A172 (cell line): ENCODE measurements at regions not wholly inside any gene's neighbourhood (a gene's known extent, or its start where the extent isn't known, plus 50 kb on each side); places are given as distances from the start of the nearest gene placed in this dataset.
A peak's percentile ranks its signal among the peaks of the same experiment; 100 is the strongest.
"Not testable (repeated sequence)": the region's sequence is repeated elsewhere in the genome, so short reads cannot be mapped to it uniquely, and the experiment has no call there.

Experiments
- DNase-seq: peaks from one replicate; pipeline ENCODE4 v3.0.0-alpha.2; 2015; ENCODE audit warnings: low spot score

DNA sequence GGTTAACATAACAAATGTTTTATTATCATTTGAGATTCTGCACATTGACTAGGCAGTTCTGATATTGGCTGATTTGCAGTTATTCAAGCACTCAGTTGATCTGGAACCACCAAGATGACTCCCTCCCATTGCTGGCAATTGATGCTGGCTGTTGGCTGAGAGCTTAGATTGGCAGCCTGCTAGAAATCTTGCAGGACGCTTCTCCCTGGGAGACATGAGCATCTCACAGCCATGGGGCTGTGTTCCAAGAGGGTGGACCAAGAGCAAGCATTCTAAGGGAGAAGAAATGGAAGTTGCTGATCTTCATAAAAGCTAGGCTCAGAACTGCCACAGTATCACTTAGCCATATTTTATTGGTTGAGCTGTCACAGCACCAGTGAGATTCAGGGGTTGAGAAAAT lies 233.4 kb upstream of the ID4 start:
- no peak for DNase-seq

DNA sequence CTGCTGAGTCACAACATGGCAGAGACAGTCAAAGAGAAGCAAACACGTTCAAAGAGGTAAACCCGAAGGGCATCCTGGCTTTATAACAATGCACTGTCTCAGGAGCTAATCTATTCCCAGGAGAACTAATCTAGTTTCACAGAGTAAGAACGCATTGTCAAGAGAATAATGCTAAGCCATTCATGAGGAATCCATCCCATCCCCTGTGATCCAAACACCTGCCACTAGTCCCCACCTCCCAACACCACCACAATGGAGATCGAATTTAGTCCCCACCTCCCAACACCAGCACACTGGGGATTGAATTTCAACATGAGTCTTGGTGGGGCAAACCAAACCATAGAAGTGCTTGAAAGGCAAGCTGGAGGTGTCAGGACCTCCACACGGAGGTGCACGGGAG lies 231.5 kb upstream of the ID4 start:
- DNase-seq, result no peak

DNA sequence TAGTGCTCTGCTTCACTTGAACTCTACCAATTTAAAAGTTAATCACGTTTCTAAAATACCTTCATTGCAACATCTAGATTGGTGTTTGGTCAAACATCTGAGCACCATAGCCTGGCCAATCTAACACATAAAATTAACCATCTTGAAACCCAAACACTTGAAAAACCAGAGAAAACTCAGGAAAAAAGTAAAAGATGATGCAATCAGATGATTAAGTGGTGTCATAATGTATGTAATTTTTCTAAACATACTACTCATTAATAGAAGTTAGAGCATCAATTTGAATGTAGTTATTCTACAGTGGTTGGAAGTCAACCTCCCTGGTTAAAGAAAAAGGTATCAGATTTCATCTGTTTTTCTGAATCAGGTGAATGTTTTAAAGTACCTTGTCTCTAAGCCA lies 228.6 kb upstream of the ID4 start:
- no peak for DNase-seq

DNA sequence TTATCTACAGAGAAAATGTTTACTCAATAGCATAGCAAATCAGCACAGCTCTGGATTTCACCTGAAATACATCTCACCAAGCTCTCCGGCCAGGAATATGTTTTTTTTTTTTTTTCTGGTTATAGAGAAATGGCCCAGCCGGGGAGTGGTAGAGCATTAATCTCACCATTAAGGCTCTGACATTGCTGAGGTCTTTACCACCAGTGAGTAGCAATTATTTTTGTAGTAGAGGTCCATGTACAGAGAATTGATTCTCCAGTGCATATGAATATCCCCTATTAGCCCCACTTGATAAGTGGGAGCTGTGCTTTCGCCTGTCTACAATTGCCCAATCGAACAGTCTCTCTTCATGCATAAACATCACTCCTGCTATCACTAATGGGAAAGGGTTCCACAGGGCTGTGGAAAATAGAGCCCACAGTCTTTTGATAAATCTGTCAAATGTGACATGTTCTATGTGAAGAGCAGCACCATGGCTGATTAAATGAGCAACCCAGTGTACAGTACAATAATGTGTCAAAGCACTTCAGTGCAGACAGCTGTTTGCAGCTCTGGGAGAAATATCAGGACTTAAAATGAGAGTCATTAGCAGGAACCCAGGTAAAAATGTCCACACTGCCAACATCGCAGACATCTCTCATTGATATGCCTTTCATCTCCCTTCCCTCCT lies 227.1 kb upstream of the ID4 start:
- no peak for DNase-seq

DNA sequence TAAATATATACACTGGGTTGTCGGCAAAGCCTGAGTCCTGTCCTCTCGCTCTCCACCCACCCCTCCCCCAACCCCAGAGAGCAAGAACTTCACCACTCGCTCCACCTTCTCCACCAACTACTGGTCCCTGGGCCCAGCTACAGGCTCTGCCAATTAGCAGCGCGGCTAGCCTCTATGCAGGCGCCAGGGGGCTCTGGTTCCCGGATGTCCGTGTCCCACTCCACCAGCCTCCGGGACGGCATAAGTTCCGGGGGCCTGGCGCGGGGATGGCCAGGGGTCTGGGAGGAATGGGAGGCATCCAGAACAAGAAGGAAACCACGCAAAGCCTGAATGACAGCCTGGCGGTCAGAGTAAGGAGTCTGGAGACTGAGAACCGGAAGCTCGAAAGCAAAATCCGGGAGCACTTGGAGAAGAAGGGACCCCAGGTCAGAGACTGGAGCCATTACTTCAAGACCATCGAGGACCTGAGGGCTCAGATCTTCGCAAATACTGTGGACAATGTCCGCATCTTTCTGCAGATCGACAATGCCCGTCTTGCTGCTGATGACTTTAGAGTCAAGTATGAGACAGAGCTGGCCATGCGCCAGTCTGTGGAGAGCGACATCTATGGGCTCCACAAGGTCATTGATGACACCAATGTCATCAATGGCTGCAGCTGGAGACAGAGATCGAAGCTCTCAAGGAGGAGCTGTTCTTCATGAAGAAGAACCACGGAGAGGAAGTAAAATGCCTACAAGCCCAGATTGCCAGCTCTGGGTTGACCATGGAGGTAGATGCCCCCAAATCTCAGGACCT lies 224.3 kb upstream of the ID4 start:
- not testable (repeated sequence) for DNase-seq

DNA sequence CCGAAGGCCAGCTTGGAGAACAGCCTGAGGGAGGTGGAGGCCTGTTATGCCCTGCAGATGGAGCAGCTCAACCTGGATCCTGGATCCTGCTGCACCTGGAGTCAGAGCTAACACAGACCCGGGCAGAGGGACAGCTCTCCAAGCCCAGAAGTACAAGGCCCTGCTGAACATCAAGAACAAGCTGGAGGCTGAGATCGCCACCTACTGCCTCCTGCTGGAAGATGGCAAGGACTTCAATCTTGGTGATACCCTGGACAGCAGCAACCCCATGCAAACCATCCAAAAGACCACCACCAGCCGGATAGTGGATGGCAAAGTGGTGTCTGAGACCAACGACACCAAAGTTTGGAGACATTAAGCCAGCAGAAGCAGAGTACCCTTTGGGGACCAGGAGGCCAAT lies 223.5 kb upstream of the ID4 start:
- no peak for DNase-seq

DNA sequence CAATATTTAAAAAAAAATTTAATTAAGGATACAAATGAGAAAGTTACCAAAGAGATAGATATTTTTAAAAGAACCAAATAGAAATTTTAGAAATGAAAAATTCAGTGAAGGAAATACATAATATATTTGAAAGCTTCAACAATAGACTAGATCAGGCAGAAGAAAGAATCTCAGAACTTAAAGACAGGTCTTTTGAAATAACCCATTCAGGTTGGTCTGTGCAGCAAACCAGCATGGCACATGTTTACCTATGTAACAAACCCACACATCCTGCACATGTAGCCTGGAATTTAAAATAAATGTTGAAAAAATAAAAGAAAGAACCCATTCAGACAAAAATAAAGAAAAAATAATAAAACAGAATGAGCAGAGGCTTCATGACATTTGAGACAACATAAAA lies 221.1 kb upstream of the ID4 start:
- DNase-seq, result no peak

DNA sequence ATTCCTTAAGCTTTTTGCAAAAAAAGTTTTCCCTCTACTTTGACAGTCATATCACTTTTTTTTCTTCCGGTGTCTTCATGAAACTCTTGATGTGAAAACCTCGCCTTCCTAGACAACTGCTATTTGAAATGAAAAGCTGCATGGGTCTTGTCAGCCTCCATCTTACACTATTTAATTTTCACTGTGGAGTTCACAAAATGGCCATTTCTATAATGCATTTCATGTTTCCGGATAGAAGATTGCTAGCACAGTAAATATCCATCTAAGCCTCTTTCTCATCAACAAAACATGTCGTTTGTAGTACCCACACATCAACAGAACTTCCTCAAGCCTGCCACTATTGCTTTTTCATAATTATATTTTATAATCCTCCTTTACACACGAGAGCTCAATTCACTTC lies 204.9 kb upstream of the ID4 start:
- DNase-seq, result no peak

DNA sequence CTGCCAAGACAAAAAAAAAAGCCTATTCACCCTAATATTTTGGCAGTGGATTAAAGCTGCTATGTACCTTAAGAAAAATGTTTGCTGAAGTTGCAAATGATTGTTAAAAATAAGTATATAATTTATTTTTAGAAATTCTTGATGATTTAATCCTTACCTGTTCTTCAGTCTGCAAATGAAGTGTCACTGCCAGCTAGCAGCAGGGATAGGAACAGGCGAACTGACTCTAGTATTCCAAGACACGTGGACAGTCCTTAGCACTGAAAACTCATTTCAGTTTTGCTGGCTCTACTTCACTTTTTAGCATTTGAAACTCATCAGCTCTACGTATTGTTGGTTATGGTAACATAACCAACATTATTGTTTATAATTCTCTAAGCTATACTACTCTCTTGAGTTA lies 204.4 kb upstream of the ID4 start:
- no peak for DNase-seq

DNA sequence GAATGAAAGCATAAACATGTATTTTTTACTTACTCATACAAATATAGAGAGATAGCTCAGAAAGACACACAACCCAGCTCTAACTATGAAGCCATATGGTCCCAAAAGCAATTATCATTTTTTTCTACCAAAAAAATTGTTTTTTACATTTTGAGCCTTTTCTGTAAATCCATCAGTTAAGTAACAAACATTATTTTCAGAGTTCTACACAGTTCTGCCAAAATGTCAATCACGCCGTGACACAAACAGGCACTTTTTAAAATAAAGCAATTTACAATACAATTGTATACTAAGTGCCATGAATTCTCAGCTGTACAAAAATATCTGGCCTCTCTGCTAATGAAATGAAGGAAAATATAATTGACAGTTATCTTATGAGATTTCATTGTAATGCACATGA lies 201.4 kb upstream of the ID4 start:
- DNase-seq, result no peak

DNA sequence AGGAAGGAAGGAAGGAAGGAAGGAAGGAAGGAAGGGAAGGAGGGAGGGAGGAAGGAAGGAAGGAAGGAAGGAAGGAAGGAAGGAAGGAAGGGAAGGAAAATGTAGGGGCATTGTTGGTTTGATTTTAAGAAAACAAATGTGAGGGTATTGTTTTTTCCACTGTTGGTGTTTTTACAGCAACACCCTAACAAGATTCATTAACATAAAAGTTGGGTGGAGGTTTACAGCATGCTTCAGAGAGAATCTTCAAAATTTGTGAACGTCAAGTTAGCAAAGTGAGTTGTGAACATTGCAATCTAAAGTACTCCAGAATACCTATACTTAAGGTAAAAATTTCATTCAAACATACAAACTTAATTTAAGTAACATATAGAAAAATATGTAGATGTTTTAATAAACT lies 200.2 kb upstream of the ID4 start:
- DNase-seq, result no peak

DNA sequence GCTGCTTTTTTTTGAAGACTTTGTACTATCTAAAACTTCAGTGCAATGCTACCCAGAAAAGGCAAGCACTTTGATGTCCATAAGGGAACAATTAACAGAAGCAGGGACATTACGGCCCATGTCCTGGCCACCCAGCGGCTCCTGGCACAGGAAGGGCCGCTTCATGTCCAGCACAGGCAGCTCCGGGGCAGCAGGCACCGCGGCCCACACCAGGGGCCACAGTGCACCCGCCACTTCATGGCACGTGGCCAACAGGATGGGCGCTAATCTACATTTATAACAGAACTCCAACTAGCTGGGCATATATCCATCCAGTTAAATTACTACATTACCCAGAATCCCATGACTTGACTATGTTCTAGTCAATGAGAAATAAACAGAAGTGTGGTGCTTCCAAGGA lies 198.2 kb upstream of the ID4 start:
- no peak for DNase-seq

DNA sequence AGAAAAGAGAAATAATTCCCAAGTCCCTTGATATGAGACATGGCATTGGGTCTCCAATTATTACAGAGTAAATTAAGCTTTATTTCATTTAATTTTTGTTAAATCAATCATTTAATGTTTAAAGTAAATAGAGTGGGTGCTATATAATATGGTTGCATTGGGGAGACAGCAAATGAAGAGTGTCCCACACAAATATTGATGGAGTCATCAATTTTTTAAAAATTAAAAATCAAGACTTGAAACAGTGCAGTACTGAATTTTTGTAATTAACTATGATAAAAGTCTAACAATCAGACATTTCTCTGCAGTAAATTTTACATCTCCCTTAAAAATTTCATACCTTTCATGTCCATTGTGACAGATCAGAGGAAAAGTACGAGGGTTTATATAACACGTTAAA lies 193.9 kb upstream of the ID4 start:
- no peak for DNase-seq

DNA sequence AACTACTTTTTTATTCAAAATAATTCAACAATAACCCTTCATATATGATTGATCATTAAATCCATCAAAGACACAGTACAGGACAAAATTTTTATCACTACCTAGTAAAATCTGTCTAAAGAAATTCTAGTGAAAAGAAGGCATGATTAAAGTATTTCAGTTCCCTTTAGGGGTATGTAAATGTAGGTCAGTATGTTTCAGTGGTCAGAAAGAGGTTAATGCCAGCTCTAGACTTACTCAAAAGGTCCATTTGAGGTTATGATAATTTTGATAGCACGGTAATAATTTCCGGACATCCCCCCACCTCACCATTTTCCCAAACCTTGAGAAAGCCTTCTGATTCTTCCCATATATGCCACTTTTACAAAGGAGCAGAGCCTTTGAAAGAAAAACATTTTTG lies 193.5 kb upstream of the ID4 start:
- no peak for DNase-seq

DNA sequence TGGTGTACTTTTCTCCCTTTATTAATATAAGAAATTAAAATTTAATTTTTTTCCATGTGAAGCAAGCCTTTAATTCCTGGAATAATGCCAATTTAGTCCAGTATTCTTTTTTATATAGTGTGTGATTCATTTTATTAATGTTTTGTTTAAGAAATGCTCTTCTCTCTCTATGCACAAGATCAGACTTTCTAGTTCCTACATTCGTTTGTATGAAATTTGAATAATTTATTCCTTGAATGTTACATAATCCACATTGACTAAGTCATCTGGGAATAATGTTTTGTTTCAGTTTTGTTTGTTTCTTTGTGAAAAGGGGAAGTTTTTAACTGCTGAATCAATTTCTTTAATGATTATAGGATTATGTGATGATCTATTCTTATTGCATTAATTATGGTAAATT lies 181.4 kb upstream of the ID4 start:
- DNase-seq, result no peak

DNA sequence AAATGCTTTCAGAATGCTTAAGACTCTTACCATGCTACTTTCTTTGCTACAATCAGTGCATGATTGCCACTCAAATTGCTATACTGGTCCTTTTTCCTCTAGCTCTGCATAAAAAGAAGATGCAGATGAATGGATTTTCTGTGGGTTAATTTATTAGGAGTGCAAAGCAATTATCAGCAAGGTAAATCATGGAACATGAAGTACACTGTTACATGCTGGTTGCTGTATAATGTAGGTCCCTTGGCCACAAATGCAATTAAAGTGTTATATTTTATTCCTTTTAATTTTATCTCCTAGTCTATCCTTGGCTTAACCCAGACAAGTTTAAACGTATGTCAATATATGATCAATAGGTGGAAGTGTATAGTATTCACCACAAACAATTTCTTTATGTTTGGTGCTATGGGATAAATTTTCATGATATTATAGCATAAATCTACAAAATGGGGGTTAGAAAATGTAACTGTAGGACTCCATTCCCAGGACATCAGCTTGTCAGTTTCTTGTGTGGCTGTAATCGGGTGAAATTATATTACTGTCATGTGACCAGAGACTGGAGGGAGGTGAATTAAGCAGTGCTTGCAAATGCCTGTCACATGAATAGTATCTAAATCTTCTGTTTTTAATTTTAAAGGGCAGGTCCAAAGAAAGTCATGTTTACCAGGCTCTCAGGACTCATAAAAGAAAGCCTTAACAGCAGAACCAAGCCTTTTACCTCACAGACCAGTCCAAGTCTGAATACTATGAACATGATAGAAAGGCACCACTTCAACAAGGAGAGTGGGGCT lies 176.9 kb upstream of the ID4 start:
- no peak for DNase-seq

DNA sequence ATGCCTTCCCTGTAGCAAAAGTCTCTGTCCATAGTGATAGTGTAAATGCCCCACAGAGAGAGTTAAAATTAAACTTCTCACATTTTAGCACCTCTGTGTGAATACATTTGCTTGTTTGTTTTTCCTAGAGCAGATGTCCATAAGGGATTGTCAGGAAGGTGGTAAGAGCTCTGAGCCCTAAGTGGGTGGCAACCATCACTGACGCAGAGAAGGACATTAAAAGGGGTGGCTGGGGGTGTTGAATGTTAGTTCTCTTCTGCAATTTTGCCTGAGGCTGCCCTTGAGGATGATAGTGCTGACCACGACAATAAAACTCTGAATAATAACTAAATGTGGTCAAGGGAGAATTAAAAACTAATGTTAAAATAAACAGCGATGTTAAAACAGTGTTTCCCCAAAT lies 174.3 kb upstream of the ID4 start:
- DNase-seq, result no peak

DNA sequence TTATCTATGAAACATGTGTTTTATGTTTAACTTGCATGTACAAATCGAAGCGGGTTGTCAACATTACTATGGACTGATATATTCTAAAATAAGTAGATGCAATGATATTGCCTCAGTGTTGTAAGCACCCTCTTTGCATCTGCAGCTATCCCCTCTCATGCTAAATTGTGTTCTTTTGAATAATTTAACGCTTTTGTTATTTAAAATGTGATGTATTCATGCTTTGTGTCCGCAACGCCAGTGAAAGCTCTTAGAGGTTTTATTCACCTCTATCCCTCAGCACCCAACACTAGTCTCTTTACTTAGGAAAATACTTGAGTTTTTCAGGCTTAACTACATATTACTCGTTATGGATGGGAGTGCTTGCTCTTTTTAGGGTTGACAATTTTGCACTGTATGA lies 173.7 kb upstream of the ID4 start:
- DNase-seq, result no peak

DNA sequence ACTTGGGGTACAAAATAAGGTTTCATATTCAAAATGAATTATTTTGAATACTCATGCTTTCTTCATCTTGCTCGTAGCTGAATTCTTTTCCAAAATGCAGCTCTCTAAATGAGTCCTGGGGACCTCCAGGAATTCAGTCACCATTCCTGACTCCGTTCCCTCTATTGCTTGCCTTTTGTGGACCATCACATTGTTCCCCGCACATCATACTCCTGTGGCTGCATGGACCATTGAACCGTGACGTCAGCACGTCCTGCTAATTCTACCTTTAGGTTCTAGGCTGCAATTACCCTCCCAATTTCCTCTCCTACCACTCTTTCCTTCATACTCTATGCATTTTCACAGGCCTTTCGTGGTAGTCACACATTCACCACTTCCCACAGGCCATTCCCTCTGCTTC lies 173.1 kb upstream of the ID4 start:
- no peak for DNase-seq

DNA sequence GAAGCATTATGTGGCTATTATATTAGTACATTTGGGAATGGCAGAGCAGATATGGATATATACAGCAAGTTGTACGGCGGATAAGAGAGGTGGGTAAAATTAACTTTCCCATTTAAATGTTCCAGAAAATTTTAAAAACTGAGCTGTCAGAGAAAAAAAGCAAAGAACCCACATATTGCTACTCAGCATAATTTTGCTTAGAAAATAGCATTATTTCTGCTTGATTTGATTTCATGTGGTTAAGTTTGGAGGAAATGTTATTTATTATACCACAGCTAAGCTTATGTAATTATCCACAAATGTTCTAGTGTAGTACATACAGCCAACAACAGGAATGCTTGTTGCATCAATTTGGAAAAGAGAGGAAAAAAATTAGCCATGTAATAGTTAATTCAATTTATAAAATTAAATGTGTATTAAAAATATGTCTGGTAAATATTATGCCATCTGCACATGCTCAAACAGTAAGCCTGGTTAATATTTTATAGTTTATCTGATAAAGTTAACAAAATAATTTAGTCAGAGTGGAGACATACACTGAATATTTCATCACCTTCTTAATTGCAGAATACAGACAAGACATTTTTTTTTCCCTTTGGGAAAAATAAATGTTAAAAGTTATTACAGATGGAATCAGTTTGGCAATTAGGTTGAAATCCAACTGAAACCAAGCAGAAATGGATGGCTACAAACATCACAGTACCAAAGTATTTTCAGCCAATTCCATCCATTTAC lies 172.1 kb upstream of the ID4 start:
- DNase-seq, result no peak

DNA sequence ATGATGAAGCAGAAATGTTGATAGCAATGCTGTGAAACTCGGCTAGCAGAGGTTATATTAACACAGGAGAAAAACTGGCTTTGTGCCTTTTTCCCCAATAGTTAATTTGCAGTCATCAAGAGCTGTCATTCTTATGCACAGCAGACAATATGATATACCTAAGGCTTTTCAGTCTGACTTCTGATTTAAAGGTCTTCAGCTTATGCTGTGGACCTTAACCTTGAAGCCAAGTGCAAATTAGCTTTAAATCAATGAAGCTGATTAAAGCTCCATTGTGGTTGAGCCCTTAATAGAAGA lies 171.6 kb upstream of the ID4 start:
- no peak for DNase-seq

DNA sequence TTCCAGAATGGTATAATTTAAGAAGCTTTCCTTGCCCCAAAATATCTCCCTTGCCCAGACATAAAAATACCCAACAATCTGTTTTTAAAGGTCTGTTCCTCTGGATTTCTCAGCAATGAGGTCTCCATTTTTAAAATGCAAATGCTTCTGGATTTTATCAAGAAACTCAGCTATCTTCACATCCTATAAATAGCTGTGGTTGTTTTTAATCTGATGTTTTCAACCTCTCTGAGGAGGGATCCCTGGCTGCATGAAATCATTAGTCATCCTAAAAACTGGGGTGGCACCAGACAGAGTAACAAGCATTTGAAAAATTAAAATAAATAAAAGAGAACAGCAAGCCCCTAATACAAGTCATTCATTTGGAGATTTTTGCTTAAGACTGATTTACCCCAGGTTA lies 168.5 kb upstream of the ID4 start:
- DNase-seq, result peak; percentile 36

DNA sequence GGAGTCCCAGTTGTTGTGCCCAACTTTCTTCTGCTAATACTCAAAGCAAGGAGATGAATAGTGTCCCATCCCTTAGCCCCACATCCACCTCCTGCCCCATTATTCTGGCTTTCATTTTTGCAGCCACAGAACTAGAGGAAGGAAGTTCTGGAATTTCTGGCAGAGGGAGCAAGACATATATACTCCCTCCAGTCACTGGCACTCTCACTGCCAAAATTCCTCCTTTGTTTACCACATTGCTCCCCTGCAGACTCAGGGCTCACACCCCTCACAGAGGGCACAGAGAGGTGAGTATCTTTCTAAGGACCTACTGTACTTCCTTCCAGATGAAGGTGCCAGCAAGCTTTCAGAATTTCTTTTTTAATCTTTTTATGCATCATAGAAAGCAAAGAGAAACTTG lies 168.0 kb upstream of the ID4 start:
- no peak for DNase-seq
